Renal cortical epithelial cell (primary cell): ENCODE measurements at regions not wholly inside any gene's neighbourhood (a gene's known extent, or its start where the extent isn't known, plus 50 kb on each side); places are given as distances from the start of the nearest gene placed in this dataset.

Experiments used
- DNase-seq: peaks from one replicate; pipeline ENCODE4 v3.0.0-alpha.2; 2011; ENCODE audit warnings: low read depth

DNA sequence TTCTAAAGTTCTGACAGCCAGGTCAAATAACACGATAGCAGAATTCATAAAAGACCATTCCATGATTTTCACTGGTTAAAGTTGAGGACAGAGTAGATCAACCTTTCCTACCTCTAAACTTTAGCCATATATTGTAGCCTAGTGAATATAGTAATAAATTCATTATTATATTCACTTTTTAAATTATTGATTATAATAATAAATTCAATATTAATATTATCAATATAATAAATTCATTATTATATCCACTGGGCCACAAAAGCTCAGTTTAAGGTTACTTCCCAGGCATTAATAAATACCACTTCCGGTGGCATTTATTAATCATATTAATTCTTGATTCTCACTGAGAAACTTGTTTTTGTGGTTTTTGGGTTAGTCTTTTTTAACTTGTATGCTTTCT lies 85.7 kb upstream of the GPC6 start:
- no peak for DNase-seq

DNA sequence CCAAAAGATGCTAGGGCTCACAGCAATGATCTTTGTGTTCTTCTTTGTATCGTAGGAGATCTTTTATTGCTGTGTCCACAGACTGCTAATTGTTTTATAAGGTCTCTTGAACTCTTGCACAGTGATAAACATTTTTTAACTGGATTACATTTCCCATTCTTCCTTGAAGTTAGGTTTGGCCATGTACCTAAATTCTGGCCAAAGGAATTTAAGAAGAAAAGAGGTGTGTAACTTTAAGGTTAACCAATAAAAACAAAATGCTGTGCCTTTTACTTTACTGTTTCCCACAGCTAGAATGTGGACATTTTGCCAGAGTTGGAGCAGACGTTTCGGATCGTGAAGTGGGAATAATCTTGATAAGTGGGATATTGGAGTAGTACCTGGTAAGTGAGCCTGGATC lies 82.6 kb upstream of the GPC6 start:
- no peak for DNase-seq

DNA sequence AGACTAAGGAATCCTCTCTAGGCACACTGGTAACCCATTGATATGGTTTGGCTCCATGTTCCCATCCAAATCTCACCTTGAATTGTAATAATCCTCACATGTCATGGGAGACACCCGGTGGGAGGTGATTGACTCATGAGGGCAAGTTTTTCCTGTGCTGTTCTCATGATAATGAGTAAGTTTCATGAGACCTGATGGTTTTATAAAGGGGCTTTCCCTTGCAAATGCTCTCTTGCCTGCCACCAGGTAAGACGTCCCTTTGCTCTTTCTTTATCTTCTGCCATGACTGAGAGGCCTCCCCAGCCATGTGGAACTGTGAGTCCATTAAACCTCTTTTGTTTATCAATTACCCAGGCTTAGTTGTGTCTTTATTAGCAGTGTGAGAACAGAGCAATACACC lies 81.4 kb upstream of the GPC6 start:
- peak; percentile 51 for DNase-seq

DNA sequence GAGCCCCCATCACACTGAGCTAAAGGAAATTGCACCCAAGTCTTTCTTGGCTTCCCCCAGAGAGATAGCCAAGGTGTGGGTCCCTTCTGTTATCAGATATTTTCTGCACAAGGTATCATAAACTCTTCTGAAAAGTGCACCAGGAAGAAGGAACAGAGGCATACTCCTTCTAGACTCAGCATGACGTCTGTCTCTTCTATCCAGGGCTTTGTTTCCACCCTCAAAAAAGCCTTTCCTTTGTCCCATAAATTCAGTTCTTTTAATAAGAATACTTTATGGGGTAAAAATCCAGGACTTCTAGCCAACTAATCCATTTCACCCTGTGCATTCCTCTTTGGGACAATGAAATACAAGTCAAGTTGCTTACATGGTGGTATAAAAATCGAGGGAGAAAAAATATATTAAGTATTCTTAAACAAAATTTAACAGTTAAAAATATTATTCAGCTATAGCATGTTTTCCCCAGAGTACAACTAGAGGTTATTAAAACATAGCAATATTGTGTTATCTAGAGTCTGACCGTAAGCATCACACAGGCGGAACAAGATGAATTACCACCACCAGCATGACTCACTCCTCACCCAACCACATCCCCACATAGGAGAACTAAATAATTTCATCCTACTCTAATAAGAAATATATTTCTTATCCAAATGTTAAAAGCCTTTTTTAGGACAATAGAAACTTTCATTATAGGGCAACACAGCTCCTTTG lies 79.9 kb upstream of the GPC6 start:
- DNase-seq: peak; percentile 83

DNA sequence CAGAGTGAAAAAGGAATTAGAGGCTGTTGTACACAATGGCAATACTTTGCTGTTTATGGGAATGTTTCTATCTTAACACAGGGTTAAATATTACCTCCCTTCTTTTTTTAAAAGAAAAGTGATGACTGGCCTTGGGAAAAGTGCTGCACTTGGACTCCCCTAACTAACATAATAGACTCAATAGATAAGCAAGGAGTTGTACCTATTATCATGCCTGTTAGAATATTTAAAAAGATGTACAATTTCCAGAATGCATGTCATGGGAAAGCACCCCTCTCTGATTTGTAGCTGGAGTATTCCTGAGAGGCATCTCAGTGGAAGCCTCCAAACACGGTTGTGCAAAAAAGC lies 79.3 kb upstream of the GPC6 start:
- peak; percentile 74 for DNase-seq

DNA sequence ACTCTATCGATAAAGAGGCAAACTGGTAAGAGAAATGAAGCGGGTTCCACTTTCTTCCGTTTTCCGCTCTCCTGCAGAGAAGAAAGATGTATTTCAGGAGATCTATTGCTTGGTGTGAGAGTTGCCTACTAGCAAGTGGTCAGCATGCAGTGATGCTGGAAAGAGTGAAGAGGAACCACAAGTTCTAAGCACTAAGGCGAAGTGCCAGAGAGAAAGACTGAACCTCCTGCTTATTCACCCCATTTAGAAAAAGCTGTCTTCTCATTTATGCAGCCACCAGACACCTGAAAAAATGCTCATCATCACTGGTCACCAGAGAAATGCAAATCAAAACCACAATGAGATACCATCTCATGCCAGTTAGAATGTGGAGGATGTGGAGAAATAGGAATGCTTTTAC lies 78.7 kb upstream of the GPC6 start:
- peak; percentile 16 for DNase-seq

DNA sequence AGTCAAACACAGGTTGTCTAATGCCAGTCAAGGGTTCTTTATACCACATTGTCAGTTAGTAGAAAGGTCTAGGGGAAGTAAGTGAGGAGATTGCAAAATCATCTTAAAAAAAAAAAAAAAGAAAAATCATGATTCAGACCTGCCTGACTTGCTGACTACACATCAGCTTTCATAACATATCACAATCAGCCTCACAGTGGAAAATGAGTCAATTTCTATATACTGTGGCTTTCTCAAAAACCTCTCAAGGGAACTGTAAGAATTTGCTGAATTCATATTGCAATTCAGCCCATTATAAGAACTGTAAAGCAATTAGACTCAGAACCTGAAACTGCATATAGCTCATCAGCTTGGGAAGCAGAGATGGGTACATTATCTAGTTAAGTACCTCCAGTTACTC lies 75.3 kb upstream of the GPC6 start:
- DNase-seq: peak; percentile 91

DNA sequence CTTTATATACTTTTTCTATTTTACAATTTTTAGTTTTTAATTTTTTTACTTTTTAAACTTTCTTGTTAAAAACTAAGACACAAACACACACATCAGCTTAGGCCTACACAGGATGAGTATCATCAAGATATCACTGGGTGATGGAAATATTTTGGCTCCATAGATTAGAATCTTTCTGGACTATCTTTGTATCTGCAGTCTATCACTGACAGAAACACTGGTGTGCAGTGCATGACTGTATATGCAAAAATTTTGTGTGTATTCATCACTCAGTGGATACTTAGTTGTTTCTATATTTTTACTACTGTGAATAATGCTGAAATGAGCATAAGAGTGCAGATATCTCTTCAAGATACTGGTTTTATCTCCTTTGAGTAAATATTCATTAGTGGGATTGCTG lies 68.0 kb upstream of the GPC6 start:
- no peak for DNase-seq

DNA sequence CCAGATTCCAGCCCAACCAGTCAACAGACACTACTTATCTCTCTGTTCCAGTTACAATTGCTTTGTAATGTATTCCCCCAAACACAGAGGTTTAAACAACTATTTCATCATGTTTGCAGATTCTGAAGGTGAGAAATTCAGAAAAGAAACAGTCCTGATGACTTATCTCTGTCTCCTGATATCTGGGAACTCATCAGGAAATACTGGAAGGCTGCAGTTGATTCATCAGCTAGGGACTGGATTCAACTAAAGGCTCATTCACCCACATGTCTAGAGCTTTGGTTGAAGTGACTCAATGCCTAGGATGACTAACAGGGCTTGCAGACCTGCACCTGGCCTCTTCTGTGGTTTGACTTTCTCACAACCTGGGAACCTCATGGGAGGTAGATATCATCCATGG lies 56.6 kb upstream of the GPC6 start:
- DNase-seq: peak; percentile 98

DNA sequence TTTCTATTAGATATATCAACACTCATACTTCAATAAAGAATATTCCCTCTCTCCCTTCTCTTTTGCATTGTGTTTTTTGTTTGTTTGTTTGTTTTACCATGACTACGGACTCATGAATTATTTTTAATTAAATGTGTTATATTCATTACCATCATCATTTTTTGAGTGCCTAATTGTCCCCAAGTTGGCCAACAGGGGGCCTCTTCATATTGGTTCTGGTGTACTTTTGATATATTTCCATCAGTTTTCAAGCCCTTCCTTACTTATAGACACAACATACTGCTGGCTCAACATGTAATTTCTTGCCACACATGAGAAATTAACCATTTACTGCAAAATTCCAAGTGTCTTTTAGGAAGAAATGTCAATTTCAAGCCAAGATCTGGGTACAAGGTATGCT lies 54.5 kb upstream of the GPC6 start:
- DNase-seq: no peak

DNA sequence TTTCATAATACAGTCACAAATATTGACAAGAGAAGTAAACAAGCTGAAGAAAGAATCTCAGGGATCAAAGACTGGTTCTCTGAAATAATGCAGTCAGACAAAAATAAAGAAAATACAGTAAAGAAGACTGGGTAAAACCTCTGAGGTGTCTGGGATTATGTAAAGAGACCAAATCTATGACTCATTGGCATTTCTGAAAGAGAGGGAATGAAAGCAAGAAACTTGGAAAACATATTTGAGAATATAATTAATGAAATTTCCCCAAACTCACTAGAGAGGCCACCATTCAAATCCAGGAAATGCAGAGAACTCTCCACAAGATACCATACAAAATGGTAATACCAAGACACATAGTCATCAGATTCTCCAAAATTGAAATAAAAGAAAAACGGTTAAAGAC lies 53.0 kb upstream of the GPC6 start:
- DNase-seq: no peak

DNA sequence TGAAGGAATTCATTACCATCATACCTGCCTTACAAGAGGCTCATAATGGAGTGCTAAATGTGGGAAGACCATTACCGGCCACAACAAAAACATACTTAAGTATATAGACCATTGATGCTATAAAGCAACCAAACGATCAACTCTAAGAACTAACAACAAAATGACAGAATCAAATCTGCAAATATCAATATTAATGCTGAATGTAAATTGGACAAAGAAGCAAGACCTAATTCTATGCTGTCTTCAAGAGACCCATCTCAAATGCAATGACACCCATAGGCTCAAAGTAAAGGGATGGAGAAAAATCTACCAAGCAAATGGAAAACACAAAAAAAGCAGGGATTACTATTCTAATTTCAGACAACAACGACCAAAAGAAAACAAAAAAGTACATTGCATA lies 52.3 kb upstream of the GPC6 start:
- DNase-seq: no peak
